ENCODE measurements at regions not wholly inside any gene's neighbourhood (a gene's known extent, or its start where the extent isn't known, plus 50 kb on each side); places are given as distances from the start of the nearest gene placed in this dataset.

- no peak overlapping the region for H3K4me3 ChIP-seq (ENCODE audit: low read depth, low read length)
- H3K36me3 ChIP-seq, result no peaks in the 10 kb centered on the region
- H3K27me3 ChIP-seq (ENCODE audit: insufficient read depth, low read depth, severe bottlenecking), result no peaks in the 10 kb centered on the region
- peak; percentile 60 for DNase-seq
- H3K27ac ChIP-seq, result no peak overlapping the region
- H3K9me3 ChIP-seq (ENCODE audit: severe bottlenecking), result no peaks in the 10 kb centered on the region
- peak; percentile 87 for TF ChIP-seq CTCF (IDR thresholded peaks at IDR 0.05; ENCODE audit: low read depth, low read length)
Observed at GRCh38 chr4:132642016-132642817, 506.9 kb upstream of the PCDH10 start.

- H3K9me3 ChIP-seq (ENCODE audit: severe bottlenecking), result no peaks in the 10 kb centered on the region
- DNase-seq, result no peak
- H3K27ac ChIP-seq, result no peak overlapping the region
- H3K36me3 ChIP-seq, result no peaks in the 10 kb centered on the region
- no peak overlapping the region for H3K4me3 ChIP-seq (ENCODE audit: low read depth, low read length)
- H3K27me3 ChIP-seq (ENCODE audit: insufficient read depth, low read depth, severe bottlenecking), result no peaks in the 10 kb centered on the region
- TF ChIP-seq CTCF (IDR thresholded peaks at IDR 0.05; ENCODE audit: low read depth, low read length), result no peak
Observed at GRCh38 chr4:132646186-132646585, 502.9 kb upstream of the PCDH10 start.

- no peaks in the 10 kb centered on the region for H3K9me3 ChIP-seq (ENCODE audit: severe bottlenecking)
- no peak overlapping the region for H3K27ac ChIP-seq
- no peak overlapping the region for H3K4me3 ChIP-seq (ENCODE audit: low read depth, low read length)
- TF ChIP-seq CTCF (IDR thresholded peaks at IDR 0.05; ENCODE audit: low read depth, low read length), result no peak
- H3K36me3 ChIP-seq, result no peaks in the 10 kb centered on the region
- no peaks in the 10 kb centered on the region for H3K27me3 ChIP-seq (ENCODE audit: insufficient read depth, low read depth, severe bottlenecking)
- DNase-seq, result no peak
Observed at GRCh38 chr4:132651196-132651595, 497.9 kb upstream of the PCDH10 start.

- Histone ChIP-seq H3K4me3 (ENCODE audit: low read depth, low read length) (no peak overlapping the region), H3K9me3 (ENCODE audit: severe bottlenecking) (peaks cover 3% of the 10 kb centered on the region), H3K27ac (no peak overlapping the region), H3K27me3 (ENCODE audit: insufficient read depth, low read depth, severe bottlenecking) (no peaks in the 10 kb centered on the region), H3K36me3 (no peaks in the 10 kb centered on the region)
- no peak for DNase-seq
- no peak for TF ChIP-seq CTCF (IDR thresholded peaks at IDR 0.05; ENCODE audit: low read depth, low read length)
Observed at GRCh38 chr4:132660181-132660580, 488.9 kb upstream of the PCDH10 start.

GRCh38 chr4:132662456-132662855, 486.6 kb upstream of the PCDH10 start:
- no peak overlapping the region for H3K4me3 ChIP-seq (ENCODE audit: low read depth, low read length)
- peaks cover 3% of the 10 kb centered on the region for H3K9me3 ChIP-seq (ENCODE audit: severe bottlenecking)
- no peak for DNase-seq
- no peak for TF ChIP-seq CTCF (IDR thresholded peaks at IDR 0.05; ENCODE audit: low read depth, low read length)
- no peaks in the 10 kb centered on the region for H3K36me3 ChIP-seq
- no peaks in the 10 kb centered on the region for H3K27me3 ChIP-seq (ENCODE audit: insufficient read depth, low read depth, severe bottlenecking)
- H3K27ac ChIP-seq, result no peak overlapping the region

- Histone ChIP-seq H3K36me3 (no peaks in the 10 kb centered on the region), H3K27ac (no peak overlapping the region), H3K27me3 (ENCODE audit: insufficient read depth, low read depth, severe bottlenecking) (no peaks in the 10 kb centered on the region), H3K9me3 (ENCODE audit: severe bottlenecking) (no peaks in the 10 kb centered on the region), H3K4me3 (ENCODE audit: low read depth, low read length) (no peak overlapping the region)
- no peak for TF ChIP-seq CTCF (IDR thresholded peaks at IDR 0.05; ENCODE audit: low read depth, low read length)
- no peak for DNase-seq
Observed at GRCh38 chr4:132669786-132670185, 479.3 kb upstream of the PCDH10 start.

All from WERI-Rb-1 (cell line).